NCI-H2227 (cell line): ENCODE measurements at regions not wholly inside any gene's neighbourhood (a gene's known extent, or its start where the extent isn't known, plus 50 kb on each side); places are given as distances from the start of the nearest gene placed in this dataset.
"Not testable (repeated sequence)": the region's sequence is repeated elsewhere in the genome, so short reads cannot be mapped to it uniquely, and the experiment has no call there.

Experiments used
- DNase-seq: peaks from one replicate; lab custom pipeline; 2025; ENCODE audit not compliant: unreplicated experiment; lab: John Stamatoyannopoulos, UW

GRCh38 chr2:878245-878930 is 72.3 kb upstream of the SNTG2 start:
- DNase-seq: no peak

- DNase-seq: no peak
Measured at GRCh38 chr2:877747-878146, 72.9 kb upstream of the SNTG2 start.

- DNase-seq: no peak
Measured at GRCh38 chr2:875687-876615, 74.7 kb upstream of the SNTG2 start.

- no peak for DNase-seq
Measured at GRCh38 chr2:873651-874580, 76.7 kb upstream of the SNTG2 start.

GRCh38 chr2:873027-873426 is 77.6 kb upstream of the SNTG2 start:
- no peak for DNase-seq

GRCh38 chr2:871926-872680 is 78.5 kb upstream of the SNTG2 start:
- no peak for DNase-seq

GRCh38 chr2:871175-871727 is 79.4 kb upstream of the SNTG2 start:
- DNase-seq: no peak

- no peak for DNase-seq
Measured at GRCh38 chr2:870426-870825, 80.2 kb upstream of the SNTG2 start.

GRCh38 chr2:869894-870293 is 80.8 kb upstream of the SNTG2 start:
- DNase-seq: no peak

GRCh38 chr2:869357-869871 is 81.2 kb upstream of the SNTG2 start:
- no peak for DNase-seq

GRCh38 chr2:868857-869256 is 81.8 kb upstream of the SNTG2 start:
- DNase-seq: not testable (repeated sequence)

- DNase-seq: no peak
Measured at GRCh38 chr2:867296-867695, 83.4 kb upstream of the SNTG2 start.

GRCh38 chr2:866887-867286 is 83.8 kb upstream of the SNTG2 start:
- no peak for DNase-seq

- no peak for DNase-seq
Measured at GRCh38 chr2:866009-866680, 84.5 kb upstream of the SNTG2 start.

GRCh38 chr2:864501-865106 is 86.0 kb upstream of the SNTG2 start:
- no peak for DNase-seq

- DNase-seq: no peak
Measured at GRCh38 chr2:863732-864450, 86.8 kb upstream of the SNTG2 start.

- no peak for DNase-seq
Measured at GRCh38 chr2:862731-863466, 87.8 kb upstream of the SNTG2 start.

- no peak for DNase-seq
Measured at GRCh38 chr2:862355-862687, 88.3 kb upstream of the SNTG2 start.
